HG02981 (cell line): ENCODE measurements at regions not wholly inside any gene's neighbourhood (a gene's known extent, or its start where the extent isn't known, plus 50 kb on each side); places are given as distances from the start of the nearest gene placed in this dataset.
"Not testable (repeated sequence)": the region's sequence is repeated elsewhere in the genome, so short reads cannot be mapped to it uniquely, and the experiment has no call there.

Source experiments
- ATAC-seq: cut with Tn5 transposase; IDR thresholded peaks from one replicate; pipeline ENCODE4 v1.9.1; 2021; ENCODE audit warnings: mild to moderate bottlenecking, moderate library complexity; ENCODE audit not compliant: unreplicated experiment

- ATAC-seq = no peak
Observed at GRCh38 chr1:213324859-213325258, 273.8 kb downstream of the RPS6KC1 start.

GRCh38 chr1:213325482-213325881 lies 274.4 kb downstream of the RPS6KC1 start:
- no peak for ATAC-seq

- no peak for ATAC-seq
Observed at GRCh38 chr1:213326281-213327016, 275.4 kb downstream of the RPS6KC1 start.

GRCh38 chr1:213327017-213327667 lies 276.1 kb downstream of the RPS6KC1 start:
- no peak for ATAC-seq

GRCh38 chr1:213329406-213330008 lies 278.5 kb downstream of the RPS6KC1 start:
- no peak for ATAC-seq

GRCh38 chr1:213330281-213330680 lies 279.2 kb downstream of the RPS6KC1 start:
- no peak for ATAC-seq

GRCh38 chr1:213331631-213332175 lies 280.7 kb downstream of the RPS6KC1 start:
- ATAC-seq = no peak

- ATAC-seq = no peak
Observed at GRCh38 chr1:213332491-213332890, 281.4 kb downstream of the RPS6KC1 start.

GRCh38 chr1:213333121-213333520 lies 282.1 kb downstream of the RPS6KC1 start:
- ATAC-seq = no peak

- no peak for ATAC-seq
Observed at GRCh38 chr1:213335084-213335483, 284.0 kb downstream of the RPS6KC1 start.

GRCh38 chr1:213337025-213337678 lies 286.1 kb downstream of the RPS6KC1 start:
- ATAC-seq = no peak

- no peak for ATAC-seq
Observed at GRCh38 chr1:213340593-213340992, 289.6 kb downstream of the RPS6KC1 start.

GRCh38 chr1:213345621-213346020 lies 294.6 kb downstream of the RPS6KC1 start:
- ATAC-seq = no peak

- no peak for ATAC-seq
Observed at GRCh38 chr1:213357403-213357802, 306.4 kb downstream of the RPS6KC1 start.

- not testable (repeated sequence) for ATAC-seq
Observed at GRCh38 chr1:213358368-213358767, 307.3 kb downstream of the RPS6KC1 start.

GRCh38 chr1:213362598-213362997 lies 311.6 kb downstream of the RPS6KC1 start:
- ATAC-seq = no peak

GRCh38 chr1:213366141-213366831 lies 315.2 kb downstream of the RPS6KC1 start:
- no peak for ATAC-seq

- ATAC-seq = no peak
Observed at GRCh38 chr1:213369465-213369864, 318.4 kb downstream of the RPS6KC1 start.

- no peak for ATAC-seq
Observed at GRCh38 chr1:213370523-213370922, 319.5 kb downstream of the RPS6KC1 start.

GRCh38 chr1:213371525-213371846 lies 320.4 kb downstream of the RPS6KC1 start:
- no peak for ATAC-seq
